ENCODE measurements at regions not wholly inside any gene's neighbourhood (a gene's known extent, or its start where the extent isn't known, plus 50 kb on each side); places are given as distances from the start of the nearest gene placed in this dataset.

GRCh38 chr3:160057331-160057730, 68.7 kb downstream of the IL12A start:
- TF ChIP-seq ZNF565 (CRISPR knock-in tag; conservative IDR thresholded peaks at IDR 0.05; ENCODE audit: low read depth): no peak
- no peak for TF ChIP-seq ZFP3 (CRISPR knock-in tag; IDR thresholded peaks at IDR 0.05)

Data from SK-N-SH treated with all-trans-retinoic acid at 6 μM for 48 hours (cell line).